ENCODE measurements at regions not wholly inside any gene's neighbourhood (a gene's known extent, or its start where the extent isn't known, plus 50 kb on each side); places are given as distances from the start of the nearest gene placed in this dataset.

GRCh38 chr1:184156521-184157393, 105.2 kb downstream of the TSEN15 start:
- Histone ChIP-seq H3K9me3 (ENCODE audit: control insufficient read depth in 2 of 2, low read length in 2 of 2) (no peaks in the 10 kb centered on the region), H3K27me3 (ENCODE audit: control insufficient read depth, insufficient read depth, low read length) (no peaks in the 10 kb centered on the region), H3K4me3 (ENCODE audit: low read depth, low read length) (no peak overlapping the region), H3K36me3 (ENCODE audit: control insufficient read depth, insufficient read depth, low read length) (no peaks in the 10 kb centered on the region), H3K27ac (ENCODE audit: insufficient read depth, low read length, poor library complexity, severe bottlenecking) (no peak overlapping the region), H3K4me1 (ENCODE audit: control insufficient read depth, insufficient read depth, low read length, poor library complexity, severe bottlenecking) (peaks cover 8% of the 10 kb centered on the region)
- ATAC-seq (ENCODE audit: low read depth in 2 of 2) (no peak), DNase-seq (no peak)
- Mint-ChIP-seq H3K4me3 (no peak overlapping the region), H3K27ac (no peak overlapping the region), H3K36me3 (no peaks in the 10 kb centered on the region), H3K27me3 (peaks cover 11% of the 10 kb centered on the region), H3K9me3 (peaks cover 0 to 3% (median 0%) of the 10 kb centered on the region in 7 donors), H3K4me1 (peaks cover 0 to 12% (median under 1%) of the 10 kb centered on the region in 4 donors)

GRCh38 chr1:184157394-184157742, 105.8 kb downstream of the TSEN15 start:
- H3K4me1 ChIP-seq (ENCODE audit: control insufficient read depth, insufficient read depth, low read length, poor library complexity, severe bottlenecking) = peaks cover 8% of the 10 kb centered on the region
- no peak overlapping the region for H3K4me3 ChIP-seq (ENCODE audit: low read depth, low read length)
- Mint-ChIP-seq H3K27ac (no peak overlapping the region), H3K9me3 (peaks cover 0 to 2% (median 0%) of the 10 kb centered on the region in 7 donors), H3K27me3 (peaks cover 5% of the 10 kb centered on the region), H3K4me3 (no peak overlapping the region), H3K4me1 (peaks cover 0 to 11% (median 2%) of the 10 kb centered on the region in 4 donors), H3K36me3 (no peaks in the 10 kb centered on the region)
- H3K27me3 ChIP-seq (ENCODE audit: control insufficient read depth, insufficient read depth, low read length) = no peaks in the 10 kb centered on the region
- no peak for ATAC-seq (ENCODE audit: low read depth in 2 of 2)
- H3K27ac ChIP-seq (ENCODE audit: insufficient read depth, low read length, poor library complexity, severe bottlenecking) = no peak overlapping the region
- DNase-seq = no peak
- no peaks in the 10 kb centered on the region for H3K36me3 ChIP-seq (ENCODE audit: control insufficient read depth, insufficient read depth, low read length)
- H3K9me3 ChIP-seq (ENCODE audit: control insufficient read depth in 2 of 2, low read length in 2 of 2) = no peaks in the 10 kb centered on the region

GRCh38 chr1:184158896-184159681, 107.6 kb downstream of the TSEN15 start:
- no peak overlapping the region for H3K4me3 Mint-ChIP-seq
- Histone ChIP-seq H3K4me3 (ENCODE audit: low read depth, low read length) (no peak overlapping the region), H3K27me3 (ENCODE audit: control insufficient read depth, insufficient read depth, low read length) (no peaks in the 10 kb centered on the region), H3K36me3 (ENCODE audit: control insufficient read depth, insufficient read depth, low read length) (no peaks in the 10 kb centered on the region), H3K9me3 (ENCODE audit: control insufficient read depth in 2 of 2, low read length in 2 of 2) (no peaks in the 10 kb centered on the region), H3K27ac (ENCODE audit: insufficient read depth, low read length, poor library complexity, severe bottlenecking) (no peak overlapping the region), H3K4me1 (ENCODE audit: control insufficient read depth, insufficient read depth, low read length, poor library complexity, severe bottlenecking) (peaks cover 8% of the 10 kb centered on the region)
- peaks cover 0 to 2% (median 0%) of the 10 kb centered on the region in 7 donors for H3K9me3 Mint-ChIP-seq
- H3K27me3 Mint-ChIP-seq = no peaks in the 10 kb centered on the region
- H3K36me3 Mint-ChIP-seq = no peaks in the 10 kb centered on the region
- DNase-seq = peak in 1 of 3 donors; percentile 32
- H3K27ac Mint-ChIP-seq = no peak overlapping the region
- H3K4me1 Mint-ChIP-seq = peaks cover 0 to 4% (median 3%) of the 10 kb centered on the region in 4 donors
- no peak for ATAC-seq (ENCODE audit: low read depth in 2 of 2)

- Histone ChIP-seq H3K27ac (ENCODE audit: insufficient read depth, low read length, poor library complexity, severe bottlenecking) (no peak overlapping the region), H3K4me1 (ENCODE audit: control insufficient read depth, insufficient read depth, low read length, poor library complexity, severe bottlenecking) (peaks cover 8% of the 10 kb centered on the region), H3K9me3 (ENCODE audit: control insufficient read depth in 2 of 2, low read length in 2 of 2) (no peaks in the 10 kb centered on the region), H3K36me3 (ENCODE audit: control insufficient read depth, insufficient read depth, low read length) (no peaks in the 10 kb centered on the region), H3K4me3 (ENCODE audit: low read depth, low read length) (no peak overlapping the region), H3K27me3 (ENCODE audit: control insufficient read depth, insufficient read depth, low read length) (no peaks in the 10 kb centered on the region)
- Mint-ChIP-seq H3K4me1 (peaks cover 0 to 7% (median 3%) of the 10 kb centered on the region in 4 donors), H3K9me3 (peaks cover 0 to under 1% (median 0%) of the 10 kb centered on the region in 7 donors), H3K36me3 (no peaks in the 10 kb centered on the region), H3K27ac (no peak overlapping the region), H3K4me3 (no peak overlapping the region), H3K27me3 (no peaks in the 10 kb centered on the region)
- DNase-seq (peak in 2 of 3 donors; percentile 4 to 57), ATAC-seq (ENCODE audit: low read depth in 2 of 2) (peak; percentile 52 to 55)
Observed at GRCh38 chr1:184160236-184160635, 108.7 kb downstream of the TSEN15 start.

GRCh38 chr1:184161071-184161698, 109.7 kb downstream of the TSEN15 start:
- H3K4me1 ChIP-seq (ENCODE audit: control insufficient read depth, insufficient read depth, low read length, poor library complexity, severe bottlenecking) = peaks cover 8% of the 10 kb centered on the region
- Mint-ChIP-seq H3K27ac (no peak overlapping the region), H3K4me3 (no peak overlapping the region), H3K27me3 (no peaks in the 10 kb centered on the region), H3K9me3 (peaks cover 0 to 1% (median 0%) of the 10 kb centered on the region in 7 donors), H3K36me3 (no peaks in the 10 kb centered on the region), H3K4me1 (peaks cover 0 to 7% (median 3%) of the 10 kb centered on the region in 4 donors)
- DNase-seq (peak in 2 of 3 donors; percentile 1 to 13), ATAC-seq (ENCODE audit: low read depth in 2 of 2) (peak in 1 of 2 donors; percentile 32)
- H3K4me3 ChIP-seq (ENCODE audit: low read depth, low read length) = no peak overlapping the region
- no peaks in the 10 kb centered on the region for H3K9me3 ChIP-seq (ENCODE audit: control insufficient read depth in 2 of 2, low read length in 2 of 2)
- H3K36me3 ChIP-seq (ENCODE audit: control insufficient read depth, insufficient read depth, low read length) = no peaks in the 10 kb centered on the region
- H3K27me3 ChIP-seq (ENCODE audit: control insufficient read depth, insufficient read depth, low read length) = no peaks in the 10 kb centered on the region
- no peak overlapping the region for H3K27ac ChIP-seq (ENCODE audit: insufficient read depth, low read length, poor library complexity, severe bottlenecking)

GRCh38 chr1:184162281-184162680, 110.8 kb downstream of the TSEN15 start:
- Mint-ChIP-seq H3K4me3 (no peak overlapping the region), H3K27ac (no peak overlapping the region), H3K9me3 (peaks cover 0 to 1% (median 0%) of the 10 kb centered on the region in 7 donors), H3K36me3 (no peaks in the 10 kb centered on the region), H3K4me1 (peaks cover 0 to 7% (median 3%) of the 10 kb centered on the region in 4 donors), H3K27me3 (peaks cover 2% of the 10 kb centered on the region)
- no peaks in the 10 kb centered on the region for H3K9me3 ChIP-seq (ENCODE audit: control insufficient read depth in 2 of 2, low read length in 2 of 2)
- H3K4me1 ChIP-seq (ENCODE audit: control insufficient read depth, insufficient read depth, low read length, poor library complexity, severe bottlenecking) = peaks cover 8% of the 10 kb centered on the region
- H3K36me3 ChIP-seq (ENCODE audit: control insufficient read depth, insufficient read depth, low read length) = no peaks in the 10 kb centered on the region
- H3K27me3 ChIP-seq (ENCODE audit: control insufficient read depth, insufficient read depth, low read length) = no peaks in the 10 kb centered on the region
- H3K27ac ChIP-seq (ENCODE audit: insufficient read depth, low read length, poor library complexity, severe bottlenecking) = no peak overlapping the region
- ATAC-seq (ENCODE audit: low read depth in 2 of 2) (no peak), DNase-seq (no peak)
- no peak overlapping the region for H3K4me3 ChIP-seq (ENCODE audit: low read depth, low read length)

GRCh38 chr1:184163674-184164465, 112.3 kb downstream of the TSEN15 start:
- no peaks in the 10 kb centered on the region for H3K36me3 ChIP-seq (ENCODE audit: control insufficient read depth, insufficient read depth, low read length)
- ATAC-seq (ENCODE audit: low read depth in 2 of 2) (no peak), DNase-seq (peak in 1 of 3 donors; percentile 7)
- no peaks in the 10 kb centered on the region for H3K36me3 Mint-ChIP-seq
- peaks cover 0 to 3% of the 10 kb centered on the region in 2 experiments for H3K9me3 ChIP-seq (ENCODE audit: control insufficient read depth in 2 of 2, low read length in 2 of 2)
- no peak overlapping the region for H3K4me3 ChIP-seq (ENCODE audit: low read depth, low read length)
- no peak overlapping the region for H3K4me3 Mint-ChIP-seq
- H3K27ac ChIP-seq (ENCODE audit: insufficient read depth, low read length, poor library complexity, severe bottlenecking) = no peak overlapping the region
- peaks cover 7% of the 10 kb centered on the region for H3K4me1 ChIP-seq (ENCODE audit: control insufficient read depth, insufficient read depth, low read length, poor library complexity, severe bottlenecking)
- peaks cover 0 to 3% (median 0%) of the 10 kb centered on the region in 7 donors for H3K9me3 Mint-ChIP-seq
- H3K27me3 Mint-ChIP-seq = peaks cover 6% of the 10 kb centered on the region
- no peaks in the 10 kb centered on the region for H3K27me3 ChIP-seq (ENCODE audit: control insufficient read depth, insufficient read depth, low read length)
- no peak overlapping the region for H3K27ac Mint-ChIP-seq
- H3K4me1 Mint-ChIP-seq = peaks cover 0 to 7% (median 3%) of the 10 kb centered on the region in 4 donors
